GM12878 (cell line): ENCODE measurements at regions not wholly inside any gene's neighbourhood (a gene's known extent, or its start where the extent isn't known, plus 50 kb on each side); places are given as distances from the start of the nearest gene placed in this dataset.
"Not testable (repeated sequence)": the region's sequence is repeated elsewhere in the genome, so short reads cannot be mapped to it uniquely, and the experiment has no call there.

Source experiments
- CTCF ChIP-seq, 3 experiments: IDR thresholded peaks in 2 of 3; conservative IDR thresholded peaks in 1 of 3; 2 replicates each; pipeline ENCODE4 v1.5.1; 2011; ENCODE audit warnings: low read depth in 3 of 3, low read length in 3 of 3, mild to moderate bottlenecking in 3 of 3, control low read depth in 2 of 3, moderate library complexity in 2 of 3, inconsistent platforms in 1 of 3, mixed read lengths in 1 of 3; ENCODE audit not compliant: control insufficient read depth in 2 of 3, insufficient read depth in 1 of 3; ENCODE audit errors: extremely low read depth in 1 of 3
- IRF3 ChIP-seq: fragments of 450-650 bp; IDR thresholded peaks from 2 replicates; pipeline ENCODE4 v1.6.1; 2014; ENCODE audit warnings: mild to moderate bottlenecking
- MYC ChIP-seq: IDR thresholded peaks from 2 replicates; pipeline ENCODE4 v1.6.1; 2011; ENCODE audit warnings: mild to moderate bottlenecking, low read length, moderate library complexity, inconsistent platforms; ENCODE audit not compliant: insufficient read depth, insufficient replicate concordance, insufficient read length, severe bottlenecking
- NFYB ChIP-seq: IDR thresholded peaks from 2 replicates; pipeline ENCODE4 v1.6.1; 2011; ENCODE audit warnings: low read depth, mild to moderate bottlenecking, low read length, improper control_type of control experiment, moderate library complexity; ENCODE audit not compliant: insufficient read depth
- NR2C2 ChIP-seq: IDR thresholded peaks from 2 replicates; pipeline ENCODE4 v1.6.1; 2011; ENCODE audit warnings: borderline replicate concordance, low read depth; ENCODE audit not compliant: control insufficient read depth, insufficient read length
- POLR2A ChIP-seq: IDR thresholded peaks from 2 replicates; pipeline ENCODE4 v1.6.1; 2011; ENCODE audit warnings: low read depth, mild to moderate bottlenecking, low read length
- POLR2AphosphoS2 ChIP-seq: IDR thresholded peaks from 2 replicates; pipeline ENCODE4 v1.6.1; 2011; ENCODE audit warnings: low read depth, mild to moderate bottlenecking, low read length, improper control_type of control experiment, moderate library complexity
- RUNX3 ChIP-seq: IDR thresholded peaks from 2 replicates; pipeline ENCODE4 v1.6.1; 2012; ENCODE audit warnings: low read length, inconsistent platforms
- TCF12 ChIP-seq: IDR thresholded peaks from 2 replicates; pipeline ENCODE4 v1.6.1; 2011; ENCODE audit warnings: low read depth, mild to moderate bottlenecking, low read length
- ZNF217 ChIP-seq: fragments of 450-650 bp; IDR thresholded peaks from 2 replicates; pipeline ENCODE4 v1.6.1; 2017; ENCODE audit warnings: antibody characterized with exemption, mild to moderate bottlenecking

GRCh38 chr10:87303707-87304106 is 53.8 kb upstream of the NUTM2D start:
- TF ChIP-seq CTCF (IDR thresholded peaks at IDR 0.05 in 2 of 3, conservative IDR thresholded peaks at IDR 0.05 in 1 of 3; ENCODE audit: control insufficient read depth in 2 of 3, extremely low read depth in 1 of 3, insufficient read depth in 1 of 3, low read depth in 3 of 3, low read length in 3 of 3); NFYB; IRF3; POLR2A; NR2C2; MYC; RUNX3; TCF12; ZNF217; POLR2AphosphoS2: not testable (repeated sequence)
